ENCODE measurements at regions not wholly inside any gene's neighbourhood (a gene's known extent, or its start where the extent isn't known, plus 50 kb on each side); places are given as distances from the start of the nearest gene placed in this dataset.

DNA sequence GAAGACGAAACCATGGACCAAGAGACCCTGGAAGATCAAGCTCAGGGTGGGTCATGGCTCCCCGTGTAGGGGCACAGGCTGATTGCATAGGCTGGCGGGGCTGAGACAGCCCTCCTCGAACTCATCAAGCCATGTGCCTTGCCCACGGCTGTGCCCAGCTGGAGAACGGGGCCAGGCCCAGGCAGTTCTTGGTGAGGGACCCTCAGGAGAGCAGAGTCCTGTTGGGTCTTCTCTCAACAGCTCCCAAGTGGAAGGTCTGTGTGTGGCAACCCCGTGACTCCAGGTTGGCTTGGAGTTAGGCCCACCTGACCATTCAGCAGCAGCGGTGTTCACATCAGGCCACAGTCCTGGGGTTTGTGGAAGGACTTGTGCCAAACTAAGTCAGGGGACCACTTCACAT lies 276.5 kb downstream of the QKI start:
- intact Hi-C loops (cut with DNase I), result no loop called here
- DNase-seq, result no peak

GRCh38 chr6:163688739-163689362 lies 274.3 kb downstream of the QKI start:
- intact Hi-C loops (cut with DNase I), result no loop called here
- DNase-seq, result no peak

GRCh38 chr6:163687075-163687474 lies 272.6 kb downstream of the QKI start:
- intact Hi-C loops (cut with DNase I), result no loop called here
- DNase-seq, result no peak

DNA sequence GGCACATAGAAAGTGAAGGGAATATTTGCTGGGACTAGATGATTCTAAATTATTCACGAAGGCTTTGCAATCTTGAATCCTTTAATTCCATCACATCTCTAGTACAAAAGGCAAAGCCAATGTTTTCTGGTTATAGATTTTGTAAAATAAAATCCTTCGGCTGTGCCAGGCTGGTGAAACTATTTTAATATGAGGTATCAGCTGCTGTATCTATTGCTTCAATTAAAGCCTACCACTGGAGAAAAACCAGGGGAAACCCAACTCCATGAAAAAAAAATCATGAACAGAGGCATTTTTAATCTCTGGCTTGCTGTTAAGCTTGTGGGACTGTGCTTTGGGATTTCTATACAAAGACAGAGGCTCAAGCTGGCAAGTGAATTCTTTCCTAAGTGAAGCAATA lies 271.8 kb downstream of the QKI start:
- intact Hi-C loops (cut with DNase I), result no loop called here
- DNase-seq, result no peak

DNA sequence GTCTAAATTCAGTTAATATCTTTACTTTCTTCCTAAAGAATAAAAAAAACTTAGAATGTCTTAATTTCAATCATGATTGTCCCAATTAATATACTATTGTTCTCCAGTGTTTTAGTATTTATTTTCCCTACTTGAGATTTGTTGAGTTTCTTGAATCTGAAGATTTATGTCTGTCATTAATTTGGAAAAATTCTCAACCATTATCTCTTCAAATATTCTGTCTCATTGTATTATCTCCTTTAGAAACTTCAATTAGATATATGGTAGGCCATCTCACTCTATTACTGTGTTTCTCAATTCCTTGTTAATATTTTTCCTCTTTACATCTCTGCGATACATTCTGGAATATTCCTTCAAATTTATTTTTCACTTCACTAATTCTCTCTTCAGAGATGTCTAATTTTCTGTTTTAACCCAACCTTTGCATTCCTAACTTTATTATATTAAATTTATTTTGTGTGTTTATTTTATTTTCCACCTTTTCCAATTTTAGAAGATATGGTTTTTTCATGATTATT lies 268.6 kb downstream of the QKI start:
- intact Hi-C loops (cut with DNase I), result no loop called here
- DNase-seq, result no peak

DNA sequence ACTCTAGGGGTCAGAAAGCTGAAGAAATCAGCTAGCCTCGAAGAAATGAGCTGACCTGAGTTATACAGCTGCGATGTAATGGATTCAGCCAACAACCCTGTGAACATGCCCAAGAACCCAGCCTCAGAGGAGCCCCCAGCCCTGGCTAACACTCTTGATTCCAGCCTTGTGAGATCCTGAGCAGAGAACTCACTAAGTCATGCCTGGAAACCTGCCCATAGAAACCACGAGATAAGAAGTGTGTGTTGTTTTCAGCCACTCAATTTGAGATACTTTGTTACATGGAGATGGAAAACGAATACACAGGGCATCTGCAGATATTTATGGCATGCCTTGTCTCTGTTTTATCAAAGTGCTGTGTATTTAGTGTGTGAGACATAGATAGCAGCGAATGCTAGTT lies 265.2 kb downstream of the QKI start:
- no peak for DNase-seq
- intact Hi-C loops (cut with DNase I), result no loop called here

DNA sequence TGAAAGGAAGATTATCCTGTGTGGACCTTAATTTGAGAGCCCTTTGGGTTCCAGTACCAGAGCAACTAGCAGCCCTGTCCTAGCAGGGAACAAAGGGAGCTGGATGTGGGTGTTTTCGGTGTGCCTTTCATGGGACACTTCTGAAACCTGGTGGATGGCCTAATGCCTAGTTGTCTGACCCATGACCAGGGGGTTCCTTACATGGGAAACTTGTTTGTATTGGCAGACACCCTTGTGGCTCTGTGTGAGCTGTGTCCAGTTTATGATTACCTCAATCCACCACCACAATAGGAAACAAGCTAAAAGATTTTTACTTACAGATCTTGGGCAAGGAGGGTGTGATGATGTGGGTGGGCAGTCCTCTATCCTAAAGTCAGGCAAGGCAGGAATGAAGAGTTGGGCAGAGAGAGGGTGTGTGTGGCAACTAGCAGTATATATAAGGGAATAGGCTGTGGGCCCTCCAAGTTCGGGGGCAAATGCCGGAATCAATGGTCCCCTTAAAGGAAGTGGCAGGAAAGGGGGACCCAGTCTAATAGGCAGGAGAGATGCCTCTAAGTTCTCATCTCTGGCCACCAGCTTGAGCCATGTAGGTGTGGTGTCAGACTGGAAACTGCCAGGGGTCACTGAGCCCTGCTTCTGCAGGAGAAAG lies 264.6 kb downstream of the QKI start:
- no peak for DNase-seq
- intact Hi-C loops (cut with DNase I), result no loop called here

GRCh38 chr6:163675611-163676010 lies 261.1 kb downstream of the QKI start:
- intact Hi-C loops (cut with DNase I), result no loop called here
- DNase-seq, result no peak

DNA sequence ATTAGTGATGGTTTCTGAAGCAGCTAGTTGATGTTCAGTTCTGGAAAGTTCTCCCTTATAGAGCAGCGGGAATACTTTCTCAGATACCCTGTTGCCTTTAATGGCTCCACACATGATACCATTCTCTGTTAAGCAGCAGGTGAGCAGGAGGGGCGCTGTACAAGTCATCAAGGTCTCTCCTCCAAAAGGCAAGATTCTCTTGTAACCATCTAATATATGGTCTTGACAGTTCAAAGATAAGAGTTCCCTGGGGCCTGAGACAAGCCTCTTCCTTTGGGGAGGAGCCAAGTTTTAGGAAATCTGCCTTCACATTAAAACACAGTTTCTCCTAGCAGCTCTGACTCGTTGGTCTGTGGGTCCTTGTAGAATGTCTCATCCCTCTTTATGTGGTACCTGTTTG lies 258.2 kb downstream of the QKI start:
- intact Hi-C loops (cut with DNase I), result no loop called here
- no peak for DNase-seq

- intact Hi-C loops (cut with DNase I), result no loop called here
- DNase-seq, result peak in 1 of 10 donors; percentile 73
Observed at GRCh38 chr6:163671791-163672190, 257.3 kb downstream of the QKI start.

DNA sequence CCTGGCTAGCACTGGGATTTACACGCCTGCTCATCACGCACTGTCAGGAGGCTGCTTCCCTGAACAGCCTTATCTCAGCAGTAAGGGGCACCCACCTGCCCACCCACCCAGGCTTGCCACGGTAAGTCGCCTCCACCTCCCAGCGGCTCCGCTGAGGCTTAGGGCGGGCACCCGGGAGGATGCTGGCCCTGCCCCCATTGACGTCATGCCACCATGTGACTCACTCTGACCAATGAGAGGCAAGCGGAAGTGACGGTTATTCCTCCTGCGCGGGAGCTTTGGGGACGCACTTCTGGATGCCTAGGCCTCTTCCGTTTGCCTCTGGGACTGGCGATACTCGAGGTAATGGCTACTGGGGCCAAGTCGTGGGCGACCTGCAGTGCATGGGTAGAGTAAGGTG lies 256.8 kb downstream of the QKI start:
- peak in 1 of 10 donors; percentile 62 for DNase-seq
- intact Hi-C loops (cut with DNase I), result no loop called here

GRCh38 chr6:163670336-163670735 lies 255.8 kb downstream of the QKI start:
- DNase-seq, result no peak
- intact Hi-C loops (cut with DNase I), result no loop called here

- intact Hi-C loops (cut with DNase I), result no loop called here
- no peak for DNase-seq
Observed at GRCh38 chr6:163668061-163668426, 253.5 kb downstream of the QKI start.

DNA sequence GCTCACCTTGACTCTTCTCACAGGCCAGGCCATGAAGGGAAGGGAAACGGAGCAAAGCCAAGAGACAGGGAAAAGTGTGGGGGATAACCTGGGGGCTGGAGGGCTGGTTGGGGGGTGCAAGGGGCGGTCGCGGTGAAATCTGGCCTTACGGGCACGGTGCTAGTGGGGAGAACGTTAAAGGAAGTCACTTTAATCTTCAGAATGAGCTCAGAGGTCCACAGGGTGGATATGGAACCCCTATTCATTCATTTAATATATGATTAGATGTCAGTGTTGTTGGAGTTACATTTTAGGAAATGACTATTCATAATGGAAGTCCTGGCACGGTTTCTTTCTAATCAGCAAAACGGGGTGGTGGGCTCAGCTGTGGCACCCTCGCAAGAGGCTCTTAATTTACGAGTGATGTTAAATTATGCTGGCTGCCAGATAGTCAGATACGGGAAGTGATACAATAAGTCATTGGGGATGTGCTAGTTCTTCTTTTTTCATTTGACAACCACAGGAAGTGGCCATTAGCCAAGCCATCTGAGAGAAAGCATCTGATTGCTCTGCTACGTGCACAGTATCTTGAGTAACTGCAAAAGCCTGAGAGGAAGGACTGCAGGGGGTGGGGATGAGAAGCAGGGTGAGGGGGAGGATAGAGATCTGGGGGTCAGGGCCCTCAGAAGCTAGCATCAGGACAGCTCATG lies 253.0 kb downstream of the QKI start:
- intact Hi-C loops (cut with DNase I), result no loop called here
- peak in 1 of 10 donors; percentile 58 for DNase-seq

GRCh38 chr6:163665464-163665863 lies 250.9 kb downstream of the QKI start:
- no peak for DNase-seq
- intact Hi-C loops (cut with DNase I), result no loop called here

DNA sequence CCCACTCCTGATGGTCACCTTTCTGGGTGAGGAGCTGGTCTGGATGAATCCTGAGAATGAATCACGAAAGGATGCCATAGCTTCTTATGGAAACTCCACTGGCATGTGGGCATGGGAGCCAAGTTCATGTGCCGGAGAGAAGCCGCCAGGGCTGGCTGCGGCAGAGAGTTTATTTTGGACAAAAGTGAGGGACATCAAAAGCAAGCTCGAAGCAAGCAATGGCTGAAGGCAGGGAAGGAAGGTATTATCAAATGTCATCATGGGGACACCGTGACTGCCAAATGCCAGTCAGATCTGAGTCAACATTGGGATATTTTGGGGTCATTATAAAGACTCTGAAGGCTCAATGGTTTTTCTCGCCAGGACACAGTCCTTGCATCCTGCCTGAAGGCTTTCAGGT lies 249.1 kb downstream of the QKI start:
- intact Hi-C loops (cut with DNase I), result no loop called here
- DNase-seq, result peak in 1 of 10 donors; percentile 47

- peak in 1 of 10 donors; percentile 61 for DNase-seq
- intact Hi-C loops (cut with DNase I), result no loop called here
Observed at GRCh38 chr6:163662604-163663225, 248.2 kb downstream of the QKI start.

DNA sequence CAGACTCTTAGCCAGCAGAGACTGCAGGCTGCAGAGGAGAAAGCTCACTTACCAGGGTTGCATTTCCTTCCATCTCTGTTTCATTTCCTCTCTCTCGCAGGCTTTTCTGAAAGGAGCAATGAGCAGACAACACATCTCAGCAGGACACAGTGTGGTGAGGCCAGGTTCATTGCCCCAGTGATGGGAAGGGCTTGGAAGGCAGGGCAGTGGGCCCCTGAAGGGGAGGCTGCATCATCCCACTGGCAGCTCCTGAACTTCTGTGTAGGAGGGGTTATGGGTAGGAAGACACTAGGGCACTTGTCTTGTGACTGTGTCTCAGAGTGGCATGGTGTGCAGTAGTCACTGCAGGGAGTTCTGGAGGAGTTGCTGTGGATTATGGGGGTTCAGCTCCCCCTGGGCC lies 246.8 kb downstream of the QKI start:
- intact Hi-C loops (cut with DNase I), result no loop called here
- DNase-seq, result peak in 1 of 10 donors; percentile 82

DNA sequence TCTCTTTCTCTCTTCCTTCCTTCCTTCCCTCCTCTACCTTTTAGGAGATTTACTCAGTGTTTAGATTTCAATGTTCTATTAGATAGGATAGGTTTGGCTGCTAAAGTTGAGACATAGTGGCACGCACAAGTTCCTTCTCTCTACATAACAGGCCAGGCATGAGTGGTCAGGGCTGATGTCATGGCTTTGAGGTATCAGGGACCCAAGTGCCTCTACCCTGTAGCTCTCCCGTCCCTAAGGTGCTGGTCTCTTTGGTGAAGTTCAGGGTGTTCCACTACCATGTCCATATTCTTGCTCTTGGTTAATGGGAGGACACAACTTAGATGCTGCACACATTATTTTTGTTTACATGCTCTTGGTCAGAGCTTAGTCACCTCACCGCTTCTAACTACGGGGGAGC lies 245.3 kb downstream of the QKI start:
- intact Hi-C loops (cut with DNase I), result no loop called here
- DNase-seq, result no peak

- intact Hi-C loops (cut with DNase I), result no loop called here
- peak in 1 of 10 donors; percentile 35 for DNase-seq
Observed at GRCh38 chr6:163655217-163656121, 241.0 kb downstream of the QKI start.

All from posterior cingulate gyrus (tissue), 11 donors.